ENCODE measurements at regions not wholly inside any gene's neighbourhood (a gene's known extent, or its start where the extent isn't known, plus 50 kb on each side); places are given as distances from the start of the nearest gene placed in this dataset.
"Not testable (repeated sequence)": the region's sequence is repeated elsewhere in the genome, so short reads cannot be mapped to it uniquely, and the experiment has no call there.

DNA sequence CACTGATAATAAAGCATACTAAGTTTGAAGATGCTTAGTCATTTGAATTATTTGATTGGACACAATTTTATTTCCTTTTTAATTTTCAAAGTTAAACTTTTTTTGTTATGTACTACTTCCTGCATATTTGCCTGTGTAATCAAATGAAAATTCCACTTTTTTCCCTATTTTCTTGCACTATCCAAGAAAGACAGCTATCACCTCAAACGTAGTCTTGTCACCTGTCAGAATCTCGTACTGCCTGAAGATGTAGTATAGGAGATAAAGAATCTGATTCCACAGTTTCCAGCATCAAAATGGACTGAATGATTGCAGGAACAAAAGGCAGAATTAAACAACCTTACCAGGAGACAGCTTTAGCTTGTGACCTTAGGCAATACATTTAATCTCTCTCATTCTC is 818.8 kb downstream of the MAT2B start:
- no peak for DNase-seq (ENCODE audit: extremely low read depth, low read depth)
- TF ChIP-seq, protein P1, sequence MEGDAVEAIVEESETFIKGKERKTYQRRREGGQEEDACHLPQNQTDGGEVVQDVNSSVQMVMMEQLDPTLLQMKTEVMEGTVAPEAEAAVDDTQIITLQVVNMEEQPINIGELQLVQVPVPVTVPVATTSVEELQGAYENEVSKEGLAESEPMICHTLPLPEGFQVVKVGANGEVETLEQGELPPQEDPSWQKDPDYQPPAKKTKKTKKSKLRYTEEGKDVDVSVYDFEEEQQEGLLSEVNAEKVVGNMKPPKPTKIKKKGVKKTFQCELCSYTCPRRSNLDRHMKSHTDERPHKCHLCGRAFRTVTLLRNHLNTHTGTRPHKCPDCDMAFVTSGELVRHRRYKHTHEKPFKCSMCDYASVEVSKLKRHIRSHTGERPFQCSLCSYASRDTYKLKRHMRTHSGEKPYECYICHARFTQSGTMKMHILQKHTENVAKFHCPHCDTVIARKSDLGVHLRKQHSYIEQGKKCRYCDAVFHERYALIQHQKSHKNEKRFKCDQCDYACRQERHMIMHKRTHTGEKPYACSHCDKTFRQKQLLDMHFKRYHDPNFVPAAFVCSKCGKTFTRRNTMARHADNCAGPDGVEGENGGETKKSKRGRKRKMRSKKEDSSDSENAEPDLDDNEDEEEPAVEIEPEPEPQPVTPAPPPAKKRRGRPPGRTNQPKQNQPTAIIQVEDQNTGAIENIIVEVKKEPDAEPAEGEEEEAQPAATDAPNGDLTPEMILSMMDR (IDR thresholded peaks at IDR 0.05; ENCODE audit: low read depth, low read length, missing control alignments): no peak
- H3K4me3 ChIP-seq (replicated peaks; ENCODE audit: low read depth, low read length): no peak overlapping the region

DNA sequence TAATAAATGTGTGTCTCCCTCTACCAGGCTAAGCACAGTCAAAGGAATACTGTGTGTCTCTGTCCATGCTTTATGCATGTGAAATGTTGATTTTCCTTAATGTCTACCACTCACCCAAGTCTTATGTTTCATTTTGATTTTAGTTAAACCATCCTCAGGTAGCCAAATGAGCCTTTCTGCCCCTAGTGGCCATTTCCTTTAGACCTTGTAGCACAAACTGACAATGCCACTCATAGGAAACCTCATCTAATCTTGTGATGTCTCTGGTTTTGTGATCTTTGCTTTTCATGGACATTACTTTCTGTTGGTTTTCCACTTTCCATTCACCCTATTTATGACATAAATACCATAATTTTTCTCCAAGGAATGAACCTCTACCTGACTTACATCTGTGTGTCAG is 820.8 kb downstream of the MAT2B start:
- H3K4me3 ChIP-seq (replicated peaks; ENCODE audit: low read depth, low read length): no peak overlapping the region
- TF ChIP-seq, protein P1 (IDR thresholded peaks at IDR 0.05; ENCODE audit: low read depth, low read length, missing control alignments): peak; percentile 16
- DNase-seq (ENCODE audit: extremely low read depth, low read depth): no peak

- not testable (repeated sequence) for DNase-seq (ENCODE audit: extremely low read depth, low read depth)
These were observed 821.7 kb downstream of the MAT2B start for GRCh38 chr5:164327166-164327565.

DNA sequence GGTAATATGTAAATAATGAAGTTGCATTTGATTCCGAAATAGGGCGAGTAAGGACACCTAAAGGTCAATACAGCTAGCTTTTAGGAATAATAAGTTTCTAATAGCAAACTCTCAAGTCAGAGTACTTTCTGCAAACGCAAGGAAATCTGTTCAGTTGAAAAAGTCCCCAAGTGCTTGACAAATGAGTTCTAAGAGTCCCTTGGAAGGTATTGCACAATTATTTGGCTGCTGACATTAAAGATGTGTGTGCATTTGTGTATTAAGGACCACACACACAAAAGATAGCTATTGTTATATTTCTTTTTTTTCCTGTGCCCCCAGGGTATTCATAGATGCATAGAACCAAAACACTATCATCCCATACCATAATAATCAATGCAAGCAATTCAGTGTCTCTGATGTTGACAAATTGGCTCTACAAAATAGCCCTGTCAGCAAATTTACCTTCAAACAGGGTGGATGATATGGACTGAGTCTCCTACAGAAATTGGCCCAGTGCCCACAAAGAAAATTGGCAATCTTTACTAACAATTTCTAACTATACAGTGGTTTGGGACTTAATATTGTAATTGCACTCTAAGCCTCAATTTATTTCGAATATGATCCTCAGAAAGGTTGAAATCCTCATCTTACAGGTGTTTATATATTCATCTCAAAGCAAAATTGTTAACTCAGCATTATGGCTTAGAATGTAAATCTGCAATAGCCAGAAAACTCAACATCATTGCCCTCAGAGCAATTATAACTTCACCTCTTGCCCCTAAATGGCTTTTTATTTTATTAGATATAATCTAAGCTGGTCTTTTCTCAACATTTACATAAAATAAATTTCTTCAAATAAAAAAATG is 827.2 kb downstream of the MAT2B start:
- no peak for DNase-seq (ENCODE audit: extremely low read depth, low read depth)
- TF ChIP-seq, protein P1 (IDR thresholded peaks at IDR 0.05; ENCODE audit: low read depth, low read length, missing control alignments): no peak
- H3K4me3 ChIP-seq (replicated peaks; ENCODE audit: low read depth, low read length): no peak overlapping the region

More at GRCh38 chr5:164327166-164327565, 821.7 kb downstream of the MAT2B start:
- H3K4me3 ChIP-seq (replicated peaks; ENCODE audit: low read depth, low read length): not testable (repeated sequence)

DNA sequence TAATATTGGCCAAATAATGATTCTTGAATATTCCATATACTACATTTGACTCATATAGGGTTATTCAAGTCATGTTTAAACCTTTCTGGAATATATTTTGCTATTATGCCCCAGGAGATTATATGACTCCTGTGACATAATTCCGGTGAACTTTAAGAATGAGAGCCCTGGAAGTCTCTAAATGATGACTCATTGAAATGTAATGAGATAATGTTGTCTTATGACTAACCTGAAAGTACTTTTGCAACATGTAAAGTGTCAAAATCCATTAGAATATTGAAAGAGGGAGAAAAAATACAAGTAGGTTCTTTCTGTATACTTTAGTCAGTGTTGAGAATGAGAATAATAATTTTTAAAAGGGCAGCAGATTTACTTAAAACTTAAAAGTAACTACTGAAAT is 830.4 kb downstream of the MAT2B start:
- DNase-seq (ENCODE audit: extremely low read depth, low read depth): no peak
- H3K4me3 ChIP-seq (replicated peaks; ENCODE audit: low read depth, low read length): no peak overlapping the region
- TF ChIP-seq, protein P1 (IDR thresholded peaks at IDR 0.05; ENCODE audit: low read depth, low read length, missing control alignments): no peak

DNA sequence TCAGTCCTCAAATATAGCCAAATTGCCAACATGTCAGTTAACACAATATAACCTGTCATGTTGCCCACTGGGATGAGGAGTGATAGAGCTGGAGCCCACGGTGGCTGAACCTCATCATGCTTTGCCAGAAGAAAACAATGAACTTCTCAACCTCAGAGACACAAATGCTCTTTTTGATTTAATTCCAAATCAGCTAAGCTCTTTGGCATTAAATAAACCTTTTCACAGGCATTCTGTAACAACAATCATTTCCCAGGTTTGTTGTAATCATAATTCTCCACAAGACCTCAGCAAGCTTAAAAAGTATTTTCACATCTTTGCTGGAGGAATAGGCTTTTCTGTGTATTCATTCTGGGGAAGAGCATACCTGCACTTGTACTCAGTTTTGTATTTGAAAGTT is 830.9 kb downstream of the MAT2B start:
- TF ChIP-seq, protein P1 (IDR thresholded peaks at IDR 0.05; ENCODE audit: low read depth, low read length, missing control alignments): no peak
- DNase-seq (ENCODE audit: extremely low read depth, low read depth): no peak
- no peak overlapping the region for H3K4me3 ChIP-seq (replicated peaks; ENCODE audit: low read depth, low read length)

DNA sequence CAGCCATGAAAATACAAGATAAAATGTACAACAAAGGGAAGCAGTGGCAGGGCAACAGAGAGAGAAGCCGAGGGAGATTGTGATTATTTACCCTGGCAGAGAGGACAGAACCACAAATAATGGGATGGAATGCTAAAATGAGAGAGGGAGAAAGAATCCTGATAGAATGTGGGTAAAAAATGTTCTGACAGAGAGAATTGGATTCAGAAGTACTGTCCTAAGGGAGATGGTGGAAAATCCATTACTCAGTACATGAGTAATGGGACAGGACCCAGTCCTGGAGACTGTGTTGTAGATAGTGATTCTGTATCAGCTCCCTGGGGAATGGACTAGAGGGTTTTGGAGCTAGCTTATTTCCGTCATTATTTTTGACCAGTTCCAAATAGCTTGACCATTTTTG is 831.5 kb downstream of the MAT2B start:
- no peak for DNase-seq (ENCODE audit: extremely low read depth, low read depth)
- TF ChIP-seq, protein P1 (IDR thresholded peaks at IDR 0.05; ENCODE audit: low read depth, low read length, missing control alignments): no peak
- H3K4me3 ChIP-seq (replicated peaks; ENCODE audit: low read depth, low read length): no peak overlapping the region
